ENCODE measurements at regions not wholly inside any gene's neighbourhood (a gene's known extent, or its start where the extent isn't known, plus 50 kb on each side); places are given as distances from the start of the nearest gene placed in this dataset.

GRCh38 chr20:7291946-7292345 is 524.5 kb downstream of the BMP2 start:
- TF ChIP-seq ZNF384 (IDR thresholded peaks at IDR 0.05) (no peak), CTBP1 (IDR thresholded peaks at IDR 0.05; ENCODE audit: borderline replicate concordance) (no peak), ARNT (IDR thresholded peaks at IDR 0.05) (no peak)
